ENCODE measurements at regions not wholly inside any gene's neighbourhood (a gene's known extent, or its start where the extent isn't known, plus 50 kb on each side); places are given as distances from the start of the nearest gene placed in this dataset.

DNA sequence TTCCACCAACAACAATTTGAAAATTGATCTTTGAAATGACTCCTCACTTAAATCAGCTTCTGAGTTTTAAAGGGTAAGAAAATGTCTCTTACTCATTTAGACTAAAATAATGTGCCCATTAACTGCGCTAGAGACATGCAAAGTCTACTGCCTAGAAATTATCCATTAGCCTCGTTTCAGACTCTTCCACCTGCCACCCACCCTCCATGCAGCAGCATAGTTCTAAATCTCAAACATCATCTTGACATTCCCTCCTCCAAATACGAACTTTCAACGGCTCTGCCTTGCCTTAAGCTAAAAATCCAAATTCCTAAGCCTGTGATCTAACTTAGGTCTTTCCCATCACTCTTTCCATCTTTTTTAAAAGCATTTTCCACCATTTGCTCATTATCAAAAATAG, 66.6 kb upstream of the ST8SIA2 start:
- H3K4ac ChIP-seq (ENCODE audit: low read depth, low read length), result no peak overlapping the region
- no peak overlapping the region for H4K5ac ChIP-seq (ENCODE audit: low read depth, low read length)
- CTCF ChIA-PET, result interaction anchor here (1.0 kb wide), 1 partner anchor 9 kb away, joined by 3 read pairs; no protein-coding TSS in a partner anchor
- dilution Hi-C loops (cut with HindIII; ENCODE audit: low sequenced_read_pairs, unreplicated experiment), result no loop called here
- in situ Hi-C loops (cut with MboI; ENCODE audit: low sequenced_read_pairs), result no loop called here
- ATAC-seq (ENCODE audit: low read depth) (no peak), DNase-seq (no peak)
- POLR2A ChIA-PET (ENCODE audit: unreplicated experiment), result no interaction called here
- no peak overlapping the region for H2AFZ ChIP-seq (replicated peaks; ENCODE audit: low read length, poor library complexity)
- no peak overlapping the region for H2BK20ac ChIP-seq (ENCODE audit: low read depth, low read length)
- no peaks in the 10 kb centered on the region for H3K36me3 ChIP-seq (ENCODE audit: control insufficient read depth, insufficient read depth, low read length)
- TF ChIP-seq MXI1 (IDR thresholded peaks at IDR 0.05; ENCODE audit: borderline replicate concordance, low read depth, low read length) (no peak), CEBPB (IDR thresholded peaks at IDR 0.05; ENCODE audit: low read depth, low read length) (no peak), CHD1 (IDR thresholded peaks at IDR 0.05; ENCODE audit: low read depth, low read length) (no peak), POLR2A (IDR thresholded peaks at IDR 0.05; ENCODE audit: low read depth, low read length) (no peak)
- TF ChIP-seq, protein P1, sequence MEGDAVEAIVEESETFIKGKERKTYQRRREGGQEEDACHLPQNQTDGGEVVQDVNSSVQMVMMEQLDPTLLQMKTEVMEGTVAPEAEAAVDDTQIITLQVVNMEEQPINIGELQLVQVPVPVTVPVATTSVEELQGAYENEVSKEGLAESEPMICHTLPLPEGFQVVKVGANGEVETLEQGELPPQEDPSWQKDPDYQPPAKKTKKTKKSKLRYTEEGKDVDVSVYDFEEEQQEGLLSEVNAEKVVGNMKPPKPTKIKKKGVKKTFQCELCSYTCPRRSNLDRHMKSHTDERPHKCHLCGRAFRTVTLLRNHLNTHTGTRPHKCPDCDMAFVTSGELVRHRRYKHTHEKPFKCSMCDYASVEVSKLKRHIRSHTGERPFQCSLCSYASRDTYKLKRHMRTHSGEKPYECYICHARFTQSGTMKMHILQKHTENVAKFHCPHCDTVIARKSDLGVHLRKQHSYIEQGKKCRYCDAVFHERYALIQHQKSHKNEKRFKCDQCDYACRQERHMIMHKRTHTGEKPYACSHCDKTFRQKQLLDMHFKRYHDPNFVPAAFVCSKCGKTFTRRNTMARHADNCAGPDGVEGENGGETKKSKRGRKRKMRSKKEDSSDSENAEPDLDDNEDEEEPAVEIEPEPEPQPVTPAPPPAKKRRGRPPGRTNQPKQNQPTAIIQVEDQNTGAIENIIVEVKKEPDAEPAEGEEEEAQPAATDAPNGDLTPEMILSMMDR (conservative IDR thresholded peaks at IDR 0.05; ENCODE audit: low read depth, low read length), result no peak
- TF ChIP-seq, protein P2, sequence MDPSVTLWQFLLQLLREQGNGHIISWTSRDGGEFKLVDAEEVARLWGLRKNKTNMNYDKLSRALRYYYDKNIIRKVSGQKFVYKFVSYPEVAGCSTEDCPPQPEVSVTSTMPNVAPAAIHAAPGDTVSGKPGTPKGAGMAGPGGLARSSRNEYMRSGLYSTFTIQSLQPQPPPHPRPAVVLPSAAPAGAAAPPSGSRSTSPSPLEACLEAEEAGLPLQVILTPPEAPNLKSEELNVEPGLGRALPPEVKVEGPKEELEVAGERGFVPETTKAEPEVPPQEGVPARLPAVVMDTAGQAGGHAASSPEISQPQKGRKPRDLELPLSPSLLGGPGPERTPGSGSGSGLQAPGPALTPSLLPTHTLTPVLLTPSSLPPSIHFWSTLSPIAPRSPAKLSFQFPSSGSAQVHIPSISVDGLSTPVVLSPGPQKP (IDR thresholded peaks at IDR 0.05; ENCODE audit: borderline replicate concordance, low read depth, low read length), result no peak
- H3K9ac ChIP-seq (ENCODE audit: low read depth, low read length), result no peak overlapping the region
- H3K4me2 ChIP-seq (ENCODE audit: low read depth, low read length), result no peak overlapping the region
- no peaks in the 10 kb centered on the region for H3K9me1 ChIP-seq (ENCODE audit: insufficient read depth, low read length)
- H3K56ac ChIP-seq (ENCODE audit: extremely low read depth, insufficient read depth, low read length), result no peak overlapping the region
- 33% methylated on average over 4 of the region's 4 CpGs; no CpG with 5 or more reads in 1 of the 2 experiments for WGBS, 2 experiments (ENCODE audit: extremely low coverage in 2 of 2, insufficient read length in 1 of 2)
- intact Hi-C loops (cut with micrococcal nuclease), result no loop called here
- H4K8ac ChIP-seq (ENCODE audit: low read depth in 2 of 2, low read length in 2 of 2), result no peak overlapping the region
- H3K18ac ChIP-seq (ENCODE audit: low read depth, low read length), result no peak overlapping the region
- H2BK5ac ChIP-seq (ENCODE audit: low read depth, low read length, poor library complexity, severe bottlenecking), result no peak overlapping the region
- no TSS peak for BruUV-seq (replicated peaks)
- no peak overlapping the region for H3K4me3 ChIP-seq (ENCODE audit: insufficient read depth, low read depth, low read length)
- H4K91ac ChIP-seq (ENCODE audit: insufficient read depth, low read depth, low read length), result no peak overlapping the region
- no peaks in the 10 kb centered on the region for H3K4me1 ChIP-seq (ENCODE audit: control insufficient read depth, insufficient read depth, low read length)
- peaks cover 3% of the 10 kb centered on the region; the same call in 1 of the 2 replicates for H3K9me3 ChIP-seq (ENCODE audit: control insufficient read depth, insufficient read depth, low read length)
- no peaks in the 10 kb centered on the region for H3K79me1 ChIP-seq (ENCODE audit: low read depth in 1 of 2, low read length in 2 of 2)
- no peak overlapping the region for H2AK5ac ChIP-seq (ENCODE audit: low read depth, low read length)
- no peak overlapping the region for H3K23ac ChIP-seq (ENCODE audit: low read depth, low read length)
- no peaks in the 10 kb centered on the region for H3K27me3 ChIP-seq (ENCODE audit: control insufficient read depth, insufficient read depth, low read length)
- no peaks in the 10 kb centered on the region for H4K20me1 ChIP-seq (ENCODE audit: insufficient read depth, low read length)
- no peak overlapping the region for H2AK9ac ChIP-seq (replicated peaks; ENCODE audit: low read depth, low read length, poor library complexity)
- no peak overlapping the region for H2BK120ac ChIP-seq (ENCODE audit: low read depth, low read length)
- no peak overlapping the region for H3K14ac ChIP-seq (replicated peaks; ENCODE audit: low read depth, low read length)
- no peak overlapping the region for H3K27ac ChIP-seq (ENCODE audit: insufficient read depth, low read length)
- H2BK15ac ChIP-seq (ENCODE audit: low read depth, low read length), result no peak overlapping the region

Data from IMR-90 (cell line).